ENCODE measurements at regions not wholly inside any gene's neighbourhood (a gene's known extent, or its start where the extent isn't known, plus 50 kb on each side); places are given as distances from the start of the nearest gene placed in this dataset.

GRCh38 chr6:101000341-101000740 lies 119.2 kb upstream of the ASCC3 start:
- ATAC-seq (ENCODE audit: insufficient read depth, low FRiP score), result peak; percentile 31
- peaks cover 0 to 3% (median 0%) of the 10 kb centered on the region in 4 donors for H3K9me3 ChIP-seq (ENCODE audit: control insufficient read depth in 4 of 4, insufficient read depth in 3 of 4, low read length in 3 of 4)

GRCh38 chr6:101001012-101001411 lies 119.9 kb upstream of the ASCC3 start:
- H3K27me3 ChIP-seq (ENCODE audit: control insufficient read depth in 3 of 3, insufficient read depth in 3 of 3, low read length in 2 of 3), result no peaks in the 10 kb centered on the region
- ATAC-seq (ENCODE audit: insufficient read depth, low FRiP score), result no peak

More at GRCh38 chr6:101000341-101000740, 119.2 kb upstream of the ASCC3 start:
- H3K27ac ChIP-seq (ENCODE audit: low read depth in 1 of 2, low read length in 1 of 2), result no peak overlapping the region
- no peak overlapping the region for H3K9ac ChIP-seq (ENCODE audit: insufficient read depth in 1 of 2, low read length in 2 of 2)
- TF ChIP-seq CTCF (IDR thresholded peaks at IDR 0.05; ENCODE audit: control extremely low read depth, extremely low read depth), result no peak
- WGBS, 2 donors, result 20 to 21% methylated on average over 3 of the region's 3 CpGs
- H3K27me3 ChIP-seq (ENCODE audit: control insufficient read depth in 3 of 3, insufficient read depth in 3 of 3, low read length in 2 of 3), result no peaks in the 10 kb centered on the region
- no peaks in the 10 kb centered on the region for H3K36me3 ChIP-seq (ENCODE audit: control insufficient read depth in 4 of 4, insufficient read depth in 4 of 4, low read length in 4 of 4)
- H3K4me1 ChIP-seq (ENCODE audit: control insufficient read depth in 5 of 5, insufficient read depth in 5 of 5, low read length in 5 of 5), result no peaks in the 10 kb centered on the region
- DNase-seq, result no peak
- H3K4me3 ChIP-seq, result no peak overlapping the region

GRCh38 chr6:101001607-101002006 lies 120.5 kb upstream of the ASCC3 start:
- TF ChIP-seq CTCF (IDR thresholded peaks at IDR 0.05; ENCODE audit: control extremely low read depth, extremely low read depth), result no peak
- 65 to 90% methylated on average over 1 of the region's 1 CpG for WGBS, 2 donors
- ATAC-seq (ENCODE audit: insufficient read depth, low FRiP score) (no peak), DNase-seq (no peak)
- H3K36me3 ChIP-seq (ENCODE audit: control insufficient read depth in 4 of 4, insufficient read depth in 4 of 4, low read length in 4 of 4), result no peaks in the 10 kb centered on the region
- no peak overlapping the region for H3K4me3 ChIP-seq
- H3K9me3 ChIP-seq (ENCODE audit: control insufficient read depth in 4 of 4, insufficient read depth in 3 of 4, low read length in 3 of 4), result peaks cover 0 to 3% (median 2%) of the 10 kb centered on the region in 4 donors
- H3K9ac ChIP-seq (ENCODE audit: insufficient read depth in 1 of 2, low read length in 2 of 2), result no peak overlapping the region
- H3K27ac ChIP-seq (ENCODE audit: low read depth in 1 of 2, low read length in 1 of 2), result no peak overlapping the region
- no peaks in the 10 kb centered on the region for H3K27me3 ChIP-seq (ENCODE audit: control insufficient read depth in 3 of 3, insufficient read depth in 3 of 3, low read length in 2 of 3)
- H3K4me1 ChIP-seq (ENCODE audit: control insufficient read depth in 5 of 5, insufficient read depth in 5 of 5, low read length in 5 of 5), result no peaks in the 10 kb centered on the region

More at GRCh38 chr6:101001012-101001411, 119.9 kb upstream of the ASCC3 start:
- 62 to 72% methylated on average over 1 of the region's 1 CpG for WGBS, 2 donors
- H3K9me3 ChIP-seq (ENCODE audit: control insufficient read depth in 4 of 4, insufficient read depth in 3 of 4, low read length in 3 of 4), result peaks cover 0 to 3% (median 2%) of the 10 kb centered on the region in 4 donors
- H3K4me1 ChIP-seq (ENCODE audit: control insufficient read depth in 5 of 5, insufficient read depth in 5 of 5, low read length in 5 of 5), result no peaks in the 10 kb centered on the region
- no peak overlapping the region for H3K9ac ChIP-seq (ENCODE audit: insufficient read depth in 1 of 2, low read length in 2 of 2)
- no peak overlapping the region for H3K27ac ChIP-seq (ENCODE audit: low read depth in 1 of 2, low read length in 1 of 2)
- no peak for DNase-seq
- no peaks in the 10 kb centered on the region for H3K36me3 ChIP-seq (ENCODE audit: control insufficient read depth in 4 of 4, insufficient read depth in 4 of 4, low read length in 4 of 4)
- no peak overlapping the region for H3K4me3 ChIP-seq
- TF ChIP-seq CTCF (IDR thresholded peaks at IDR 0.05; ENCODE audit: control extremely low read depth, extremely low read depth), result no peak

- Histone ChIP-seq H3K9ac (ENCODE audit: insufficient read depth in 1 of 2, low read length in 2 of 2) (no peak overlapping the region), H3K36me3 (ENCODE audit: control insufficient read depth in 4 of 4, insufficient read depth in 4 of 4, low read length in 4 of 4) (no peaks in the 10 kb centered on the region), H3K27me3 (ENCODE audit: control insufficient read depth in 3 of 3, insufficient read depth in 3 of 3, low read length in 2 of 3) (no peaks in the 10 kb centered on the region), H3K9me3 (ENCODE audit: control insufficient read depth in 4 of 4, insufficient read depth in 3 of 4, low read length in 3 of 4) (peaks cover 0 to 3% (median 2%) of the 10 kb centered on the region in 4 donors), H3K27ac (ENCODE audit: low read depth in 1 of 2, low read length in 1 of 2) (no peak overlapping the region), H3K4me1 (ENCODE audit: control insufficient read depth in 5 of 5, insufficient read depth in 5 of 5, low read length in 5 of 5) (no peaks in the 10 kb centered on the region), H3K4me3 (no peak overlapping the region)
- TF ChIP-seq CTCF (IDR thresholded peaks at IDR 0.05; ENCODE audit: control extremely low read depth, extremely low read depth), result no peak
- 84 to 100% methylated on average over 1 of the region's 1 CpG for WGBS, 2 donors
- DNase-seq (no peak), ATAC-seq (ENCODE audit: insufficient read depth, low FRiP score) (no peak)
These were observed 121.9 kb upstream of the ASCC3 start for GRCh38 chr6:101003075-101003474.
